Stimulated activated CD4-positive, alpha-beta T cell treated with anti-CD3 and anti-CD28 coated beads, Interleukin-2, amount 100 ng/mL, for 24 hours (primary cell): ENCODE measurements at regions not wholly inside any gene's neighbourhood (a gene's known extent, or its start where the extent isn't known, plus 50 kb on each side); places are given as distances from the start of the nearest gene placed in this dataset.

Experiments
- DNase-seq, 2 donors: peaks; one replicate each; pipeline ENCODE4 v3.0.0-alpha.2; 2020

- DNase-seq, result no peak
Measured at GRCh38 chr9:81480828-81481604, 208.3 kb downstream of the TLE1 start.

GRCh38 chr9:81479573-81479972, 209.8 kb downstream of the TLE1 start:
- no peak for DNase-seq

- DNase-seq, result no peak
Measured at GRCh38 chr9:81477669-81478068, 211.7 kb downstream of the TLE1 start.

- no peak for DNase-seq
Measured at GRCh38 chr9:81476813-81477490, 212.4 kb downstream of the TLE1 start.

- no peak for DNase-seq
Measured at GRCh38 chr9:81474792-81475191, 214.6 kb downstream of the TLE1 start.

- DNase-seq, result no peak
Measured at GRCh38 chr9:81474125-81474524, 215.2 kb downstream of the TLE1 start.

- no peak for DNase-seq
Measured at GRCh38 chr9:81473708-81474107, 215.6 kb downstream of the TLE1 start.

GRCh38 chr9:81473206-81473605, 216.1 kb downstream of the TLE1 start:
- DNase-seq, result no peak

- no peak for DNase-seq
Measured at GRCh38 chr9:81472701-81473100, 216.6 kb downstream of the TLE1 start.

- no peak for DNase-seq
Measured at GRCh38 chr9:81470864-81471263, 218.5 kb downstream of the TLE1 start.

- no peak for DNase-seq
Measured at GRCh38 chr9:81468084-81468595, 221.2 kb downstream of the TLE1 start.

GRCh38 chr9:81466981-81467380, 222.4 kb downstream of the TLE1 start:
- no peak for DNase-seq

GRCh38 chr9:81465468-81466011, 223.8 kb downstream of the TLE1 start:
- no peak for DNase-seq

- DNase-seq, result no peak
Measured at GRCh38 chr9:81462801-81463200, 226.5 kb downstream of the TLE1 start.

- no peak for DNase-seq
Measured at GRCh38 chr9:81461196-81461595, 228.2 kb downstream of the TLE1 start.

- no peak for DNase-seq
Measured at GRCh38 chr9:81460693-81461092, 228.7 kb downstream of the TLE1 start.

- no peak for DNase-seq
Measured at GRCh38 chr9:81459591-81459990, 229.8 kb downstream of the TLE1 start.

GRCh38 chr9:81456431-81457006, 232.8 kb downstream of the TLE1 start:
- no peak for DNase-seq

GRCh38 chr9:81455462-81456219, 233.7 kb downstream of the TLE1 start:
- no peak for DNase-seq

- no peak for DNase-seq
Measured at GRCh38 chr9:81445331-81445921, 243.9 kb downstream of the TLE1 start.

- no peak for DNase-seq
Measured at GRCh38 chr9:81431641-81432040, 257.7 kb downstream of the TLE1 start.

- DNase-seq, result no peak
Measured at GRCh38 chr9:81430727-81431126, 258.6 kb downstream of the TLE1 start.
